Cardiac fibroblast (primary cell): ENCODE measurements at regions not wholly inside any gene's neighbourhood (a gene's known extent, or its start where the extent isn't known, plus 50 kb on each side); places are given as distances from the start of the nearest gene placed in this dataset.
"Not testable (repeated sequence)": the region's sequence is repeated elsewhere in the genome, so short reads cannot be mapped to it uniquely, and the experiment has no call there.

Source experiments
- DNase-seq, 2 donors: peaks; one replicate each; pipeline versions ENCODE4 v3.0.0 to v3.0.0-alpha.2; 2010; ENCODE audit warnings: low read depth in 2 of 2
- H3K4me3 ChIP-seq, 2 donors: replicated peaks in 1 of 2; 1 replicate in 1 of 2; 2 replicates in 1 of 2; pipeline ENCODE4 v1.5.1; 2011; ENCODE audit warnings: low read depth in 2 of 2, low read length in 2 of 2, mild to moderate bottlenecking in 2 of 2, moderate library complexity in 1 of 2
- CTCF ChIP-seq: IDR thresholded peaks from one replicate; pipeline ENCODE4 v1.5.1; 2011; ENCODE audit warnings: low read depth, mild to moderate bottlenecking, low read length, inconsistent platforms

GRCh38 chr1:199946305-199947155 lies 81.0 kb upstream of the NR5A2 start:
- TF ChIP-seq CTCF = no peak
- no peak overlapping the region for H3K4me3 ChIP-seq
- no peak for DNase-seq

- TF ChIP-seq CTCF = no peak
- DNase-seq = peak in 1 of 2 donors; percentile 6
- no peak overlapping the region for H3K4me3 ChIP-seq
These were observed 78.8 kb upstream of the NR5A2 start for GRCh38 chr1:199948587-199949280.

- not testable (repeated sequence) for H3K4me3 ChIP-seq, DNase-seq
These were observed 76.5 kb upstream of the NR5A2 start for GRCh38 chr1:199951005-199951404.

GRCh38 chr1:199953651-199954050 lies 73.9 kb upstream of the NR5A2 start:
- TF ChIP-seq CTCF = no peak
- DNase-seq = no peak
- H3K4me3 ChIP-seq = no peak overlapping the region

GRCh38 chr1:199954699-199955098 lies 72.8 kb upstream of the NR5A2 start:
- DNase-seq = no peak
- TF ChIP-seq CTCF = peak; percentile 33
- H3K4me3 ChIP-seq = no peak overlapping the region

GRCh38 chr1:199955235-199955634 lies 72.3 kb upstream of the NR5A2 start:
- DNase-seq = no peak
- no peak for TF ChIP-seq CTCF
- no peak overlapping the region for H3K4me3 ChIP-seq

GRCh38 chr1:199956005-199956404 lies 71.5 kb upstream of the NR5A2 start:
- no peak for TF ChIP-seq CTCF
- no peak overlapping the region for H3K4me3 ChIP-seq
- no peak for DNase-seq
